Myocyte (in vitro differentiated cells): ENCODE measurements at regions not wholly inside any gene's neighbourhood (a gene's known extent, or its start where the extent isn't known, plus 50 kb on each side); places are given as distances from the start of the nearest gene placed in this dataset.
A peak's percentile ranks its signal among the peaks of the same experiment; 100 is the strongest.
"Not testable (repeated sequence)": the region's sequence is repeated elsewhere in the genome, so short reads cannot be mapped to it uniquely, and the experiment has no call there.

ENCODE experiments used
- DNase-seq: peaks from one replicate; pipeline ENCODE4 v3.0.0-alpha.2; 2012; ENCODE audit warnings: low read depth

- no peak for DNase-seq
Measured at GRCh38 chr7:12827219-12827821, 139.9 kb downstream of the ARL4A start.

- DNase-seq: no peak
Measured at GRCh38 chr7:12827920-12828319, 140.5 kb downstream of the ARL4A start.

- DNase-seq: no peak
Measured at GRCh38 chr7:12831024-12831423, 143.6 kb downstream of the ARL4A start.

- DNase-seq: no peak
Measured at GRCh38 chr7:12833829-12834228, 146.4 kb downstream of the ARL4A start.

- DNase-seq: no peak
Measured at GRCh38 chr7:12834782-12835181, 147.3 kb downstream of the ARL4A start.

GRCh38 chr7:12839508-12840153 is 152.2 kb downstream of the ARL4A start:
- no peak for DNase-seq

GRCh38 chr7:12844732-12845131 is 157.3 kb downstream of the ARL4A start:
- DNase-seq: not testable (repeated sequence)

- DNase-seq: no peak
Measured at GRCh38 chr7:12847001-12847400, 159.6 kb downstream of the ARL4A start.

- no peak for DNase-seq
Measured at GRCh38 chr7:12851142-12851541, 163.7 kb downstream of the ARL4A start.

- no peak for DNase-seq
Measured at GRCh38 chr7:12851841-12852240, 164.4 kb downstream of the ARL4A start.

- no peak for DNase-seq
Measured at GRCh38 chr7:12855036-12855435, 167.6 kb downstream of the ARL4A start.

GRCh38 chr7:12859761-12860160 is 172.3 kb downstream of the ARL4A start:
- DNase-seq: no peak

- DNase-seq: no peak
Measured at GRCh38 chr7:12861070-12861469, 173.6 kb downstream of the ARL4A start.

- DNase-seq: no peak
Measured at GRCh38 chr7:12862146-12862545, 174.7 kb downstream of the ARL4A start.

GRCh38 chr7:12864470-12865046 is 177.1 kb downstream of the ARL4A start:
- DNase-seq: no peak

GRCh38 chr7:12865593-12865992 is 178.2 kb downstream of the ARL4A start:
- no peak for DNase-seq

GRCh38 chr7:12866207-12866606 is 178.8 kb downstream of the ARL4A start:
- peak; percentile 14 for DNase-seq

- no peak for DNase-seq
Measured at GRCh38 chr7:12868027-12868426, 180.6 kb downstream of the ARL4A start.

- DNase-seq: no peak
Measured at GRCh38 chr7:12870219-12870618, 182.8 kb downstream of the ARL4A start.

GRCh38 chr7:12872487-12872886 is 185.1 kb downstream of the ARL4A start:
- no peak for DNase-seq

GRCh38 chr7:12873571-12873970 is 186.1 kb downstream of the ARL4A start:
- DNase-seq: no peak

GRCh38 chr7:12879139-12879538 is 191.7 kb downstream of the ARL4A start:
- no peak for DNase-seq

GRCh38 chr7:12881712-12882111 is 194.3 kb downstream of the ARL4A start:
- no peak for DNase-seq
